ENCODE measurements at regions not wholly inside any gene's neighbourhood (a gene's known extent, or its start where the extent isn't known, plus 50 kb on each side); places are given as distances from the start of the nearest gene placed in this dataset.

- intact Hi-C loops (cut with DNase I; ENCODE audit: low total_unique reads) = no loop called here
- no peak for TF ChIP-seq POLR2A (IDR thresholded peaks at IDR 0.05)
- TF ChIP-seq, protein P1, sequence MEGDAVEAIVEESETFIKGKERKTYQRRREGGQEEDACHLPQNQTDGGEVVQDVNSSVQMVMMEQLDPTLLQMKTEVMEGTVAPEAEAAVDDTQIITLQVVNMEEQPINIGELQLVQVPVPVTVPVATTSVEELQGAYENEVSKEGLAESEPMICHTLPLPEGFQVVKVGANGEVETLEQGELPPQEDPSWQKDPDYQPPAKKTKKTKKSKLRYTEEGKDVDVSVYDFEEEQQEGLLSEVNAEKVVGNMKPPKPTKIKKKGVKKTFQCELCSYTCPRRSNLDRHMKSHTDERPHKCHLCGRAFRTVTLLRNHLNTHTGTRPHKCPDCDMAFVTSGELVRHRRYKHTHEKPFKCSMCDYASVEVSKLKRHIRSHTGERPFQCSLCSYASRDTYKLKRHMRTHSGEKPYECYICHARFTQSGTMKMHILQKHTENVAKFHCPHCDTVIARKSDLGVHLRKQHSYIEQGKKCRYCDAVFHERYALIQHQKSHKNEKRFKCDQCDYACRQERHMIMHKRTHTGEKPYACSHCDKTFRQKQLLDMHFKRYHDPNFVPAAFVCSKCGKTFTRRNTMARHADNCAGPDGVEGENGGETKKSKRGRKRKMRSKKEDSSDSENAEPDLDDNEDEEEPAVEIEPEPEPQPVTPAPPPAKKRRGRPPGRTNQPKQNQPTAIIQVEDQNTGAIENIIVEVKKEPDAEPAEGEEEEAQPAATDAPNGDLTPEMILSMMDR (IDR thresholded peaks at IDR 0.05) = no peak
- 59 to 64% methylated on average over 2 of the region's 2 CpGs for WGBS, 2 donors
- H3K4me3 ChIP-seq (ENCODE audit: low read depth, poor library complexity, severe bottlenecking) = no peak overlapping the region
- no peak for DNase-seq (ENCODE audit: low spot score in 2 of 2)
Observed at GRCh38 chr4:180812783-180813182, 1430.4 kb upstream of the TENM3 start.

- intact Hi-C loops (cut with DNase I; ENCODE audit: low total_unique reads) = no loop called here
- WGBS, 2 donors = 87 to 89% methylated on average over 3 of the region's 3 CpGs
- no peak for DNase-seq (ENCODE audit: low spot score in 2 of 2)
- H3K4me3 ChIP-seq (ENCODE audit: low read depth, poor library complexity, severe bottlenecking) = no peak overlapping the region
- no peak for TF ChIP-seq POLR2A (IDR thresholded peaks at IDR 0.05)
- TF ChIP-seq, protein P1 (IDR thresholded peaks at IDR 0.05) = no peak
Observed at GRCh38 chr4:180814875-180815417, 1428.3 kb upstream of the TENM3 start.

DNA sequence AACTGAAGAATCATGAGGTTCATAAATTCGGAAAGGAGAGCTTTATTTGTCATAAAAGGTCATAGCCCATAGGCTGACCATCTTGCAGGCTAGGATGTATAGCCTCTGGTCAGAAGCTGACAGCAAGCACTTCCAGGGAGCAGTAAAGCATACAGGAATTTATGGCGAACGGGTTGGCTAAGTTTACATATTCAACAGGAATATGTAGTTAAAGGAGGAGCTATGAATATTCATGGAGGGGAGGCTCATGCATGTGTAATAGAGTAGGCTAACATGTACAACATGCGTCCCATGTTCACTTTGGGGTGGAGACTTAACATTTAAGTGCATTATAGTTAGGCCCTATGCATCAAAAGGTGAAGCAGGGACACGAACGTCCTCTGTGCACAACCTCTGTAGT is 1425.7 kb upstream of the TENM3 start:
- no peak overlapping the region for H3K4me3 ChIP-seq (ENCODE audit: low read depth, poor library complexity, severe bottlenecking)
- no peak for DNase-seq (ENCODE audit: low spot score in 2 of 2)
- WGBS, 2 donors = 83 to 87% methylated on average over 6 of the region's 6 CpGs
- TF ChIP-seq, protein P1 (IDR thresholded peaks at IDR 0.05) = no peak
- no peak for TF ChIP-seq POLR2A (IDR thresholded peaks at IDR 0.05)
- intact Hi-C loops (cut with DNase I; ENCODE audit: low total_unique reads) = no loop called here

GRCh38 chr4:180823108-180823507 is 1420.1 kb upstream of the TENM3 start:
- DNase-seq (ENCODE audit: low spot score in 2 of 2) = no peak
- intact Hi-C loops (cut with DNase I; ENCODE audit: low total_unique reads) = no loop called here
- no peak overlapping the region for H3K4me3 ChIP-seq (ENCODE audit: low read depth, poor library complexity, severe bottlenecking)
- WGBS, 2 donors = 25 to 34% methylated on average over 2 of the region's 2 CpGs
- no peak for TF ChIP-seq POLR2A (IDR thresholded peaks at IDR 0.05)
- TF ChIP-seq, protein P1 (IDR thresholded peaks at IDR 0.05) = no peak

- WGBS, 2 donors = 56 to 64% methylated on average over 7 of the region's 7 CpGs
- TF ChIP-seq, protein P1 (IDR thresholded peaks at IDR 0.05) = no peak
- DNase-seq (ENCODE audit: low spot score in 2 of 2) = no peak
- intact Hi-C loops (cut with DNase I; ENCODE audit: low total_unique reads) = no loop called here
- no peak overlapping the region for H3K4me3 ChIP-seq (ENCODE audit: low read depth, poor library complexity, severe bottlenecking)
Observed at GRCh38 chr4:180827232-180828009, 1415.8 kb upstream of the TENM3 start.
